ENCODE measurements at regions not wholly inside any gene's neighbourhood (a gene's known extent, or its start where the extent isn't known, plus 50 kb on each side); places are given as distances from the start of the nearest gene placed in this dataset.
A peak's percentile ranks its signal among the peaks of the same experiment; 100 is the strongest.
"Not testable (repeated sequence)": the region's sequence is repeated elsewhere in the genome, so short reads cannot be mapped to it uniquely, and the experiment has no call there.

- no peak for DNase-seq (ENCODE audit: low spot score)
Measured at GRCh38 chr5:124036786-124037185, 524.8 kb downstream of the CSNK1G3 start.

GRCh38 chr5:124034963-124035362, 523.0 kb downstream of the CSNK1G3 start:
- no peak for DNase-seq (ENCODE audit: low spot score)

- DNase-seq (ENCODE audit: low spot score): no peak
Measured at GRCh38 chr5:124034083-124034700, 522.2 kb downstream of the CSNK1G3 start.

GRCh38 chr5:124030043-124030491, 518.1 kb downstream of the CSNK1G3 start:
- peak; percentile 10 for DNase-seq (ENCODE audit: low spot score)

GRCh38 chr5:124027441-124027840, 515.5 kb downstream of the CSNK1G3 start:
- no peak for DNase-seq (ENCODE audit: low spot score)

- no peak for DNase-seq (ENCODE audit: low spot score)
Measured at GRCh38 chr5:124025306-124025845, 513.4 kb downstream of the CSNK1G3 start.

- no peak for DNase-seq (ENCODE audit: low spot score)
Measured at GRCh38 chr5:124022966-124023365, 511.0 kb downstream of the CSNK1G3 start.

GRCh38 chr5:124021776-124022175, 509.8 kb downstream of the CSNK1G3 start:
- no peak for DNase-seq (ENCODE audit: low spot score)

- DNase-seq (ENCODE audit: low spot score): no peak
Measured at GRCh38 chr5:124021066-124021641, 509.2 kb downstream of the CSNK1G3 start.

- DNase-seq (ENCODE audit: low spot score): not testable (repeated sequence)
Measured at GRCh38 chr5:124017321-124017720, 505.3 kb downstream of the CSNK1G3 start.

- no peak for DNase-seq (ENCODE audit: low spot score)
Measured at GRCh38 chr5:124007675-124008398, 495.9 kb downstream of the CSNK1G3 start.

- DNase-seq (ENCODE audit: low spot score): no peak
Measured at GRCh38 chr5:124001036-124001615, 489.1 kb downstream of the CSNK1G3 start.

- no peak for DNase-seq (ENCODE audit: low spot score)
Measured at GRCh38 chr5:124000538-124000937, 488.6 kb downstream of the CSNK1G3 start.

GRCh38 chr5:123997462-123998215, 485.7 kb downstream of the CSNK1G3 start:
- peak; percentile 51 for DNase-seq (ENCODE audit: low spot score)

GRCh38 chr5:123997064-123997461, 485.1 kb downstream of the CSNK1G3 start:
- no peak for DNase-seq (ENCODE audit: low spot score)

GRCh38 chr5:123992641-123993040, 480.7 kb downstream of the CSNK1G3 start:
- DNase-seq (ENCODE audit: low spot score): no peak

GRCh38 chr5:123987956-123988355, 476.0 kb downstream of the CSNK1G3 start:
- no peak for DNase-seq (ENCODE audit: low spot score)

GRCh38 chr5:123976379-123977033, 464.5 kb downstream of the CSNK1G3 start:
- DNase-seq (ENCODE audit: low spot score): no peak

GRCh38 chr5:123975521-123975920, 463.5 kb downstream of the CSNK1G3 start:
- DNase-seq (ENCODE audit: low spot score): not testable (repeated sequence)

GRCh38 chr5:123966781-123967180, 454.8 kb downstream of the CSNK1G3 start:
- no peak for DNase-seq (ENCODE audit: low spot score)

GRCh38 chr5:123965626-123966025, 453.6 kb downstream of the CSNK1G3 start:
- no peak for DNase-seq (ENCODE audit: low spot score)

Measured in umbilical cord (tissue), 1 donor.